Adrenal gland (tissue), 9 donors: ENCODE measurements at regions not wholly inside any gene's neighbourhood (a gene's known extent, or its start where the extent isn't known, plus 50 kb on each side); places are given as distances from the start of the nearest gene placed in this dataset.
"Not testable (repeated sequence)": the region's sequence is repeated elsewhere in the genome, so short reads cannot be mapped to it uniquely, and the experiment has no call there.

Source experiments
- DNase-seq, 7 donors: peaks; one replicate each; pipeline ENCODE4 v3.0.0-alpha.2; 2019 to 2020
- H3K27ac ChIP-seq, 5 donors: fragments of 200-600 bp; sonication (generic) in 4 of 5; 1 replicate in 3 of 5; 2 replicates in 2 of 5; pipeline versions ENCODE4 v1.5.1 to v1.8.0; 2016 to 2020; ENCODE audit warnings: mild to moderate bottlenecking in 1 of 5
- H3K27me3 ChIP-seq: fragments of 200-600 bp; 2 replicates; pipeline ENCODE4 v1.8.0; 2021
- H3K36me3 ChIP-seq, 2 donors: fragments of 200-600 bp; replicated peaks in 1 of 2; 1 replicate in 1 of 2; 2 replicates in 1 of 2; pipeline versions ENCODE4 v1.5.1 to v1.8.0; 2018 to 2022
- H3K4me1 ChIP-seq, 2 donors: fragments of 200-600 bp; replicated peaks in 1 of 2; 1 replicate in 1 of 2; 2 replicates in 1 of 2; pipeline versions ENCODE4 v1.5.1 to v1.8.0; 2018 to 2021
- H3K4me3 ChIP-seq, 4 donors: fragments of 200-600 bp; sonication (generic) in 3 of 4; one replicate each; pipeline ENCODE4 v1.5.1; 2016 to 2018
- H3K9me3 ChIP-seq, 3 donors: fragments of 200-600 bp; sonication (generic) in 1 of 3; replicated peaks in 1 of 3; 1 replicate in 2 of 3; 2 replicates in 1 of 3; pipeline versions ENCODE4 v1.5.1 to v1.8.0; 2016 to 2021
- POLR2A ChIP-seq, 2 donors: fragments of 450-650 bp; IDR thresholded peaks; one replicate each; pipeline ENCODE4 v1.6.1; 2017; ENCODE audit warnings: antibody characterized with exemption in 2 of 2, mild to moderate bottlenecking in 2 of 2, moderate library complexity in 1 of 2
- WGBS, 4 donors: extraction: QIAGEN DNeasy Blood & Tissue Kit in 2 of 4; methylation state at CpG; one replicate each; pipeline versions ENCODE4 v1.1.5 to v1.1.7; 2013 to 2017; 5-methylcytosine and 5-hydroxymethylcytosine counted together
- intact Hi-C, 2 donors: fragments of 100-400 bp; cut with DNase I; formaldehyde crosslinking; loops; one replicate each; pipeline versions ENCODE4 v1.14.1 to v1.15.0; 2022 to 2023
- small RNA-seq, 2 donors: library from RNA; depleted of rRNA; stranded (forward); fragments of <200 nt; gene quantifications; one replicate each; pipeline ENCODE3, GENCODE V24; 2016
- TF ChIP-seq, protein P1 (sequence below), 6 experiments: fragments of 450-650 bp in 4 of 6; fragments of 200-600 bp in 2 of 6; sonication (generic) in 1 of 6; IDR thresholded peaks; 1 replicate in 5 of 6; 2 replicates in 1 of 6; pipeline versions ENCODE4 v1.5.1 to v1.8.0; 2016 to 2021; ENCODE audit warnings: antibody characterized with exemption in 6 of 6, mild to moderate bottlenecking in 2 of 6, moderate library complexity in 1 of 6
- donor health status: healthy with polysubstance abuse.
- donor health status: Bipolar disorder and iron deficiency.
- donor health status: DM: yes; HTN: yes; CAD: no.
- donor health status: DM: no; HTN: no; CAD: no.
- donor health status: DM: no; HTN: no; CAD: no.

DNA sequence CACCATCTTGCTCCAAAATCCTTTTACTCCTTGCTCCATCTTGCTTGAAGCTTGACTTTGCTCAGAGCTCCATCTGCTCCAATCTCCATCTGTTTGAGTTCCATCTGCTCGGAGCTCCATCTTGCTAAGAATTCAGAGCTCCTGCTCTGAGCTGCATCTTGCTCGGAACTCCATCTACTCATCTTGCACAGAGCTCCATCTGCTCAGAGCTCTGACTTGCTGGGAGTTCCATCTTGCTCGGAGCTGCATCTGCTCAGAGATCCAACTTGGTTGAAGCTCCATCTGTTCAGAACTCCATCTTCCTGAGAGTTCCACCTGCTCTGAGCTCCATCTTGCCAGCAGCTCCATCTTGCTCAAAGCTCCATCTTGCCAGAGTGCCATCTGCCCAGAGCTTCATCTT, 80.6 kb upstream of the ZNF98 start:
- Histone ChIP-seq H3K27me3 (no peaks in the 10 kb centered on the region), H3K27ac (no peak overlapping the region), H3K4me1 (no peaks in the 10 kb centered on the region), H3K36me3 (no peaks in the 10 kb centered on the region), H3K4me3 (no peak overlapping the region), H3K9me3 (no peaks in the 10 kb centered on the region)
- no peak for TF ChIP-seq POLR2A (IDR thresholded peaks at IDR 0.05)
- TF ChIP-seq, protein P1, sequence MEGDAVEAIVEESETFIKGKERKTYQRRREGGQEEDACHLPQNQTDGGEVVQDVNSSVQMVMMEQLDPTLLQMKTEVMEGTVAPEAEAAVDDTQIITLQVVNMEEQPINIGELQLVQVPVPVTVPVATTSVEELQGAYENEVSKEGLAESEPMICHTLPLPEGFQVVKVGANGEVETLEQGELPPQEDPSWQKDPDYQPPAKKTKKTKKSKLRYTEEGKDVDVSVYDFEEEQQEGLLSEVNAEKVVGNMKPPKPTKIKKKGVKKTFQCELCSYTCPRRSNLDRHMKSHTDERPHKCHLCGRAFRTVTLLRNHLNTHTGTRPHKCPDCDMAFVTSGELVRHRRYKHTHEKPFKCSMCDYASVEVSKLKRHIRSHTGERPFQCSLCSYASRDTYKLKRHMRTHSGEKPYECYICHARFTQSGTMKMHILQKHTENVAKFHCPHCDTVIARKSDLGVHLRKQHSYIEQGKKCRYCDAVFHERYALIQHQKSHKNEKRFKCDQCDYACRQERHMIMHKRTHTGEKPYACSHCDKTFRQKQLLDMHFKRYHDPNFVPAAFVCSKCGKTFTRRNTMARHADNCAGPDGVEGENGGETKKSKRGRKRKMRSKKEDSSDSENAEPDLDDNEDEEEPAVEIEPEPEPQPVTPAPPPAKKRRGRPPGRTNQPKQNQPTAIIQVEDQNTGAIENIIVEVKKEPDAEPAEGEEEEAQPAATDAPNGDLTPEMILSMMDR (IDR thresholded peaks at IDR 0.05) = no peak
- no peak for DNase-seq
- intact Hi-C loops = no loop called here
- WGBS, 4 donors = 73 to 86% (median 78%) methylated on average over 3 of the region's 3 CpGs

DNA sequence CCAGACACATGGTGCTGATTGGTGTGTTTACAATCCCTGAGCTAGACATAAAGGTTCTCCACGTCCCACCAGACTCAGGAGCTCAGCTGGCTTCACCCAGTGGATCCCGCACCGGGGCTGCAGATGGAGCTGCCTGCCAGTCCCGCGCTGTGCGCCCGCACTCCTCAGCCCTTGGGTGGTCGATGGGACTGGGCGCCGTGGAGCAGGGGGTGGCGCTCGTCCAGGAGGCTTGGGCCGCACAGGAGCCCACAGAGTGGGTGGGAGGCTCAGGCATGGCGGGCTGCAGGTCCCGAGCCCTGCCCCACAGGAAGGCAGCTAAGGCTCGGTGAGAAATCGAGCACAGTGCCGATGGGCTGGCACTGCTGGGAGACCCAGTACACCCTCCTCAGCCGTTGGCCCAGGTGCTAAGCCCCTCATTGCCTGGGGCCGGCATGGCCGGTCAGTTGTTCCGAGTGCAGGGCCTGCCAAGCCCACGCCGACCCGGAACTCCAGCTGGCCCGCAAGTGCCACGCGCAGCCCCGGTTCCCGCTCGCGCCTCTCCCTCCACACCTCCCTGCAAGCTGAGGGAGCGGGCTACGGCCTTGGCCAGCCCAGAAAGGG, 76.8 kb upstream of the ZNF98 start:
- DNase-seq, intact Hi-C loops, H3K4me3 ChIP-seq, H3K9me3 ChIP-seq, H3K27ac ChIP-seq, H3K27me3 ChIP-seq, H3K36me3 ChIP-seq, H3K4me1 ChIP-seq: not testable (repeated sequence)
- 93 to 96% (median 94%) methylated on average over 5 to 34 of the region's 34 CpGs for WGBS, 4 donors

DNA sequence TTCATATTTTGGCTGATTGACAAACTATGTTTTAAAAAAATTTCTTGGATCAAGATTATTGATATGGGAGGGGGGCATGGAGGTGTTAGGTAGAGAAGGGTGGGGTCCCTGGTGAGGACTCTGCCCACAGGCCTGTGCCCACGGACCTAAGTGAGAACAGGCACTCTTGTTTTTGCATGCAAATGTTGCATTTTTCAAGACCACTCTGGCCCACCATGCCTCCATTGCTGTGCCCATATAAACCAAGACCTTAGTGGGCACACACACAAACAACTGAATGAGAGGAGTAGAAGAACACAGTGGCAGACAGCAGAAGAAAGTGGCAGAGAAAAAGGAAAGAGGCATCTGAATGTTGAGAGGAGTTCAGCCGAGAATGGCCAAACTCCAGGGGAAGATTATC, 69.6 kb upstream of the ZNF98 start:
- intact Hi-C loops = no loop called here
- WGBS, 4 donors = 55 to 73% (median 65%) methylated on average over 2 of the region's 2 CpGs
- no peak for DNase-seq
- TF ChIP-seq, protein P1 (IDR thresholded peaks at IDR 0.05) = no peak
- no peak for TF ChIP-seq POLR2A (IDR thresholded peaks at IDR 0.05)
- no peaks in the 10 kb centered on the region for H3K36me3 ChIP-seq
- H3K27ac ChIP-seq = no peak overlapping the region
- H3K4me3 ChIP-seq = no peak overlapping the region
- H3K4me1 ChIP-seq = no peaks in the 10 kb centered on the region
- H3K9me3 ChIP-seq = peaks cover 0 to 14% (median 0%) of the 10 kb centered on the region in 3 donors
- no peaks in the 10 kb centered on the region for H3K27me3 ChIP-seq

DNA sequence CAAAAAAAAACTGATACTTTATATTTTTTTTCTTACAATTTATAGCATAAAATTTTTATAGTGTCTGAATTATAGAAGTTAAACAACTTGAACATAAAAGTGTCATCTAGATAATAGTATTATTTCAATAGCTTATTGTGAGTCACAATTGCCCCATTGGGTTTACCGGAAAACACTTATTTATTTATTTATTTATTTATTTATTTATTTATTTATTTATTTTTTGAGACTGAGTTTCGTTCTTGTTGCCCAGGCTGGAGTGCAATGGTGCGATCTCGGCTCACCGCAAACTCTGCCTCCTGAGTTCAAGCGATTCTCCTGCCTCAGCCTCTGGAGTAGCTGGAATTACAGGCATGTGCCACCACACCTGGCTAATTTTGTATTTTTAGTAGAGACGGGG, 61.4 kb upstream of the ZNF98 start:
- H3K27me3 ChIP-seq, DNase-seq, intact Hi-C loops, H3K4me3 ChIP-seq, H3K36me3 ChIP-seq, H3K9me3 ChIP-seq, H3K27ac ChIP-seq, H3K4me1 ChIP-seq: not testable (repeated sequence)
- 80 to 85% (median 83%) methylated on average over 7 of the region's 7 CpGs for WGBS, 4 donors

DNA sequence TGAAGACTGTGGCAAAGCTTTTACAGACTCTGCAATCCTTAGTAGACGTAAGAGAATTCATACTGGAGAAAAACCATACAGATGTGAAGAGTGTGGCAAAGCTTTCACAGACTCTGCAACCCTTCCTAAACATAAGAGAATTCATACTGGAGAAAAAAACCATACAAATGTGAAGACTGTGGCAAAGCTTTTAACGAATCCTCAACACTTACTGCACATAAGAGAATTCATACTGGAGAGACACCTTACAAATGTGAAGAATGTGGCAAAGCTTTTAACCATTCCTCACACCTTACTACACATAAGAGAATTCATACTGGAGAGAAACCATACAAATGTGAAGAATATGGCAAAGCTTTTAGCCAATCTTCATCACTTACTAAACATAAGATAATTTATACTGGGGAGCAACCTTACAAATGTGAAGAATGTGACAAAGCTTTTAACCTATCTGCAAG, 50.1 kb upstream of the ZNF98 start:
- Histone ChIP-seq H3K27me3 (no peaks in the 10 kb centered on the region), H3K9me3 (peaks cover 6 to 52% (median 24%) of the 10 kb centered on the region in 3 donors), H3K36me3 (no peaks in the 10 kb centered on the region), H3K4me1 (no peaks in the 10 kb centered on the region), H3K4me3 (no peak overlapping the region), H3K27ac (no peak overlapping the region)
- TF ChIP-seq, protein P1 (IDR thresholded peaks at IDR 0.05) = no peak
- no peak for TF ChIP-seq POLR2A (IDR thresholded peaks at IDR 0.05)
- intact Hi-C loops = no loop called here
- DNase-seq = no peak
- 72 to 91% (median 86%) methylated on average over 2 of the region's 2 CpGs for WGBS, 4 donors

Small RNA genes in the stretch of these regions (small RNA-seq; reads per million reads assigned to genes)
- gene AC004004.1 = 0 reads per million in 2 donors
